Body of pancreas (tissue), 4 donors: ENCODE measurements at regions not wholly inside any gene's neighbourhood (a gene's known extent, or its start where the extent isn't known, plus 50 kb on each side); places are given as distances from the start of the nearest gene placed in this dataset.

Experiments used
- ATAC-seq: fragments of 150-250 bp; one replicate; pipeline ENCODE4 v1.9.1; 2016
- DNase-seq, 4 donors: peaks; one replicate each; pipeline ENCODE4 v3.0.0-alpha.2; 2019
- H3K27ac ChIP-seq, 4 donors: fragments of 200-600 bp; sonication (generic); 1 replicate in 3 of 4; 2 replicates in 1 of 4; pipeline versions ENCODE4 v1.5.1 to v1.6.1; 2016 to 2019; ENCODE audit warnings: mild to moderate bottlenecking in 1 of 4, mixed read lengths in 1 of 4, moderate library complexity in 1 of 4
- H3K27me3 ChIP-seq, 2 donors: fragments of 200-600 bp; sonication (generic); one replicate each; pipeline ENCODE4 v1.6.0; 2016; ENCODE audit warnings: mild to moderate bottlenecking in 1 of 2
- H3K36me3 ChIP-seq, 2 donors: fragments of 200-600 bp; sonication (generic); replicated peaks in 1 of 2; 2 replicates each; pipeline ENCODE4 v1.5.1; 2016; ENCODE audit warnings: low read depth in 2 of 2; ENCODE audit not compliant: insufficient read depth in 1 of 2
- H3K4me1 ChIP-seq: fragments of 200-600 bp; sonication (generic); one replicate; pipeline ENCODE4 v1.6.0; 2016
- H3K4me3 ChIP-seq, 2 donors: fragments of 200-600 bp; sonication (generic); 1 replicate in 1 of 2; 2 replicates in 1 of 2; pipeline ENCODE4 v1.5.1; 2016 to 2019
- H3K9me3 ChIP-seq, 3 donors: fragments of 200-600 bp; sonication (generic); 1 replicate in 2 of 3; 2 replicates in 1 of 3; pipeline ENCODE4 v1.5.1; 2016
- CTCF ChIP-seq, 7 experiments: fragments of 450-650 bp in 4 of 7; fragments of 200-600 bp in 3 of 7; sonication (generic) in 3 of 7; IDR thresholded peaks; one replicate each; pipeline ENCODE4 v1.5.1; 2016 to 2019; ENCODE audit warnings: antibody characterized with exemption in 7 of 7
- POLR2A ChIP-seq, 3 donors: fragments of 450-650 bp; IDR thresholded peaks; one replicate each; pipeline ENCODE4 v1.6.1; 2016; ENCODE audit warnings: antibody characterized with exemption in 3 of 3, mild to moderate bottlenecking in 2 of 3
- whole genome bisulfite sequencing, 2 donors: methylation state at CpG; one replicate each; pipeline ENCODE4 v1.1.5; 2017; 5-methylcytosine and 5-hydroxymethylcytosine counted together
- intact Hi-C: fragments of 100-400 bp; cut with DNase I; formaldehyde crosslinking; loops from one replicate; pipeline ENCODE4 v1.15.1; 2023

GRCh38 chr15:97224191-97224641 is 736.3 kb upstream of the ARRDC4 start:
- no peak for TF ChIP-seq POLR2A (IDR thresholded peaks at IDR 0.05)
- no peak for TF ChIP-seq CTCF (IDR thresholded peaks at IDR 0.05)
- intact Hi-C loops = no loop called here
- no peaks in the 10 kb centered on the region for H3K9me3 ChIP-seq
- H3K4me3 ChIP-seq = no peak overlapping the region
- no peaks in the 10 kb centered on the region for H3K36me3 ChIP-seq
- no peaks in the 10 kb centered on the region for H3K4me1 ChIP-seq
- DNase-seq (no peak), ATAC-seq (no peak)
- H3K27me3 ChIP-seq = no peaks in the 10 kb centered on the region
- WGBS, 2 donors = 92 to 93% methylated on average over 36 to 39 of the region's 44 CpGs
- no peak overlapping the region for H3K27ac ChIP-seq

GRCh38 chr15:97234851-97235610 is 725.5 kb upstream of the ARRDC4 start:
- no peak overlapping the region for H3K27ac ChIP-seq
- TF ChIP-seq CTCF (IDR thresholded peaks at IDR 0.05) (peak; percentile 64 to 90 (median 84)), POLR2A (IDR thresholded peaks at IDR 0.05) (no peak)

GRCh38 chr15:97235611-97235985 is 724.9 kb upstream of the ARRDC4 start:
- TF ChIP-seq POLR2A (IDR thresholded peaks at IDR 0.05) (no peak), CTCF (IDR thresholded peaks at IDR 0.05) (no peak)
- intact Hi-C loops = no loop called here
- DNase-seq = no peak

More at GRCh38 chr15:97234851-97235610, 725.5 kb upstream of the ARRDC4 start:
- 31% methylated on average over 9 of the region's 9 CpGs for WGBS, 2 donors
- DNase-seq (peak; percentile 44 to 67 (median 58)), ATAC-seq (peak; percentile 52)
- no peaks in the 10 kb centered on the region for H3K36me3 ChIP-seq
- H3K9me3 ChIP-seq = no peaks in the 10 kb centered on the region
- intact Hi-C loops = no loop called here
- no peak overlapping the region for H3K4me3 ChIP-seq
- peaks cover 0 to 7% of the 10 kb centered on the region in 2 donors for H3K27me3 ChIP-seq
- peaks cover 6% of the 10 kb centered on the region for H3K4me1 ChIP-seq

DNA sequence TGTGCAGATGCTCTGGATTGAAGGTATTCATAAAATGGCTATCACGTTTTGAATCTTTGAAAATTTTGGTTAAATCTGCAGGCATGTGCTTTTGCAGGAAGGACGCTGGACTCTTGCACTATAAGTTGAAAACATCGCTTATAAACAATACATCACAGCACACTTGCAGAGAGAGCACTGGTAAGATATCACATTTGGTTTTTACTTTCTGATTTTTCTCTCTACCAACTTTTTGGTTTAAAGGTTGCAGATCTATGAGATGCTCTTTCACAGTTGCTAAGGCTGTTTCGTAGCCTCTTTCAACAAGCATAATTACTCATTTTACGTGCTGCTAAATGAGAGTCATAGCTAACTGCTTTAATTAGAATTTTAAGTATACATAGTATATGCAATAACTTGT is 724.4 kb upstream of the ARRDC4 start:
- H3K27me3 ChIP-seq = peaks cover 0 to 7% of the 10 kb centered on the region in 2 donors
- no peak overlapping the region for H3K4me3 ChIP-seq
- intact Hi-C loops = no loop called here
- no peak for ATAC-seq
- H3K27ac ChIP-seq = no peak overlapping the region
- H3K9me3 ChIP-seq = no peaks in the 10 kb centered on the region
- TF ChIP-seq POLR2A (IDR thresholded peaks at IDR 0.05) (no peak), CTCF (IDR thresholded peaks at IDR 0.05) (no peak)
- no peaks in the 10 kb centered on the region for H3K36me3 ChIP-seq
- WGBS, 2 donors = 44 to 54% methylated on average over 5 of the region's 5 CpGs
- no peak for DNase-seq
- peaks cover 6% of the 10 kb centered on the region for H3K4me1 ChIP-seq

More at GRCh38 chr15:97235611-97235985, 724.9 kb upstream of the ARRDC4 start:
- Histone ChIP-seq H3K4me3 (no peak overlapping the region), H3K27me3 (peaks cover 0 to 7% of the 10 kb centered on the region in 2 donors), H3K4me1 (peaks cover 6% of the 10 kb centered on the region), H3K27ac (no peak overlapping the region), H3K36me3 (no peaks in the 10 kb centered on the region), H3K9me3 (no peaks in the 10 kb centered on the region)
- 21 to 32% methylated on average over 7 of the region's 7 CpGs for WGBS, 2 donors
- ATAC-seq = no peak

DNA sequence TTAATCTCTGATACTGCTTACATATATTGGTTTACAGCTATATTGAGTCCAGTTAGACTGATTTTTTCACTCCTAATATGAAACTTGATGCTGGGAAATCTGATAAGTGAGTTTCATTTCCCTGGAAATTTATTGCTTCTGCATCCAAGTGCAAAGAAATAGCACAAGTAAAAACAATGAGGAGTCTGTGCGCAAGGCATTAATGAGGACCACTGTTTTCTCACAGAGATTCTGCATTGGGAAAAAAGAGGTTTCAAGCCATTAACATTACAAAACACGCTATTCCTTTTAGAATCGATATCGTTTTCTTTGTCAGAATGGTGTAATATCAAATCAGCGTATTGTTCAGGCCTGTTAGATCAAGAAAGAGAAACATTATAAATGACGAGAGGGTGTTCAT is 723.3 kb upstream of the ARRDC4 start:
- WGBS, 2 donors = 59 to 75% methylated on average over 6 of the region's 6 CpGs
- Histone ChIP-seq H3K27me3 (peaks cover 0 to 7% of the 10 kb centered on the region in 2 donors), H3K27ac (no peak overlapping the region), H3K9me3 (no peaks in the 10 kb centered on the region), H3K4me1 (peaks cover 6% of the 10 kb centered on the region), H3K36me3 (no peaks in the 10 kb centered on the region), H3K4me3 (no peak overlapping the region)
- intact Hi-C loops = no loop called here
- DNase-seq = no peak
- TF ChIP-seq CTCF (IDR thresholded peaks at IDR 0.05) (no peak), POLR2A (IDR thresholded peaks at IDR 0.05) (no peak)
- ATAC-seq = no peak
